NCI-H1694 (cell line): ENCODE measurements at regions not wholly inside any gene's neighbourhood (a gene's known extent, or its start where the extent isn't known, plus 50 kb on each side); places are given as distances from the start of the nearest gene placed in this dataset.
"Not testable (repeated sequence)": the region's sequence is repeated elsewhere in the genome, so short reads cannot be mapped to it uniquely, and the experiment has no call there.

Source experiments
- DNase-seq: peaks from one replicate; lab custom pipeline; 2025; lab: John Stamatoyannopoulos, UW

- DNase-seq, result no peak
These were observed 222.6 kb upstream of the ST6GAL2 start for GRCh38 chr2:107108556-107108955.

GRCh38 chr2:107111623-107112022 lies 225.7 kb upstream of the ST6GAL2 start:
- no peak for DNase-seq

- no peak for DNase-seq
These were observed 226.6 kb upstream of the ST6GAL2 start for GRCh38 chr2:107112561-107112960.

GRCh38 chr2:107128381-107128780 lies 242.4 kb upstream of the ST6GAL2 start:
- DNase-seq, result no peak

- no peak for DNase-seq
These were observed 246.1 kb upstream of the ST6GAL2 start for GRCh38 chr2:107132070-107132469.

GRCh38 chr2:107132746-107133145 lies 246.8 kb upstream of the ST6GAL2 start:
- DNase-seq, result no peak

- no peak for DNase-seq
These were observed 247.4 kb upstream of the ST6GAL2 start for GRCh38 chr2:107133412-107133811.

GRCh38 chr2:107136733-107137132 lies 250.8 kb upstream of the ST6GAL2 start:
- no peak for DNase-seq

- peak; percentile 83 for DNase-seq
These were observed 251.7 kb upstream of the ST6GAL2 start for GRCh38 chr2:107137706-107138105.

- no peak for DNase-seq
These were observed 260.2 kb upstream of the ST6GAL2 start for GRCh38 chr2:107146181-107146580.

- not testable (repeated sequence) for DNase-seq
These were observed 260.7 kb upstream of the ST6GAL2 start for GRCh38 chr2:107146645-107147044.

GRCh38 chr2:107148055-107148454 lies 262.1 kb upstream of the ST6GAL2 start:
- DNase-seq, result no peak

- DNase-seq, result no peak
These were observed 262.5 kb upstream of the ST6GAL2 start for GRCh38 chr2:107148496-107148895.

GRCh38 chr2:107160640-107161239 lies 274.8 kb upstream of the ST6GAL2 start:
- DNase-seq, result no peak

- DNase-seq, result no peak
These were observed 282.2 kb upstream of the ST6GAL2 start for GRCh38 chr2:107168141-107168540.

GRCh38 chr2:107174171-107174570 lies 288.2 kb upstream of the ST6GAL2 start:
- DNase-seq, result no peak

GRCh38 chr2:107182981-107183380 lies 297.0 kb upstream of the ST6GAL2 start:
- no peak for DNase-seq

GRCh38 chr2:107187870-107188269 lies 301.9 kb upstream of the ST6GAL2 start:
- peak; percentile 79 for DNase-seq

GRCh38 chr2:107195631-107196030 lies 309.7 kb upstream of the ST6GAL2 start:
- no peak for DNase-seq

GRCh38 chr2:107197594-107198294 lies 311.8 kb upstream of the ST6GAL2 start:
- DNase-seq, result peak; percentile 89

- DNase-seq, result no peak
These were observed 317.1 kb upstream of the ST6GAL2 start for GRCh38 chr2:107202962-107203591.

- no peak for DNase-seq
These were observed 329.7 kb upstream of the ST6GAL2 start for GRCh38 chr2:107215401-107216350.
